ENCODE measurements at regions not wholly inside any gene's neighbourhood (a gene's known extent, or its start where the extent isn't known, plus 50 kb on each side); places are given as distances from the start of the nearest gene placed in this dataset.
A peak's percentile ranks its signal among the peaks of the same experiment; 100 is the strongest.
"Not testable (repeated sequence)": the region's sequence is repeated elsewhere in the genome, so short reads cannot be mapped to it uniquely, and the experiment has no call there.

GRCh38 chr20:12838261-12838866 is 170.4 kb upstream of the SPTLC3 start:
- DNase-seq (ENCODE audit: low read depth, low spot score) = no peak
- no peaks in the 10 kb centered on the region for H3K4me1 Mint-ChIP-seq

GRCh38 chr20:12847872-12848271 is 160.9 kb upstream of the SPTLC3 start:
- Mint-ChIP-seq H3K27ac (ENCODE audit: unreplicated experiment) (no peak overlapping the region), H3K27me3 (ENCODE audit: low read depth) (peaks cover 5% of the 10 kb centered on the region), H3K4me1 (no peaks in the 10 kb centered on the region), H3K4me3 (no peak overlapping the region), H3K36me3 (ENCODE audit: low read depth) (no peaks in the 10 kb centered on the region), H3K9me3 (no peaks in the 10 kb centered on the region)
- no peak for DNase-seq (ENCODE audit: low read depth, low spot score)
- no peak for TF ChIP-seq CTCF (conservative IDR thresholded peaks at IDR 0.05)

More at GRCh38 chr20:12838261-12838866, 170.4 kb upstream of the SPTLC3 start:
- no peak overlapping the region for H3K27ac Mint-ChIP-seq (ENCODE audit: unreplicated experiment)
- H3K36me3 Mint-ChIP-seq (ENCODE audit: low read depth) = no peaks in the 10 kb centered on the region
- no peak overlapping the region for H3K4me3 Mint-ChIP-seq
- peak; percentile 40 for TF ChIP-seq CTCF (conservative IDR thresholded peaks at IDR 0.05)
- H3K27me3 Mint-ChIP-seq (ENCODE audit: low read depth) = peaks cover 9% of the 10 kb centered on the region
- H3K9me3 Mint-ChIP-seq = no peaks in the 10 kb centered on the region

GRCh38 chr20:12849225-12849910 is 159.4 kb upstream of the SPTLC3 start:
- Mint-ChIP-seq H3K36me3 (ENCODE audit: low read depth) (no peaks in the 10 kb centered on the region), H3K27ac (ENCODE audit: unreplicated experiment) (no peak overlapping the region), H3K9me3 (no peaks in the 10 kb centered on the region), H3K4me1 (no peaks in the 10 kb centered on the region), H3K4me3 (no peak overlapping the region), H3K27me3 (ENCODE audit: low read depth) (peaks cover 3% of the 10 kb centered on the region)
- TF ChIP-seq CTCF (conservative IDR thresholded peaks at IDR 0.05) = no peak
- DNase-seq (ENCODE audit: low read depth, low spot score) = no peak

GRCh38 chr20:12857643-12858042 is 151.1 kb upstream of the SPTLC3 start:
- H3K36me3 Mint-ChIP-seq (ENCODE audit: low read depth); H3K27me3 Mint-ChIP-seq (ENCODE audit: low read depth); H3K4me1 Mint-ChIP-seq; H3K4me3 Mint-ChIP-seq; H3K27ac Mint-ChIP-seq (ENCODE audit: unreplicated experiment); DNase-seq (ENCODE audit: low read depth, low spot score): not testable (repeated sequence)
- peaks cover 12% of the 10 kb centered on the region for H3K9me3 Mint-ChIP-seq

GRCh38 chr20:12860619-12861247 is 148.0 kb upstream of the SPTLC3 start:
- no peak for TF ChIP-seq CTCF (conservative IDR thresholded peaks at IDR 0.05)
- Mint-ChIP-seq H3K9me3 (peaks cover 2% of the 10 kb centered on the region), H3K27ac (ENCODE audit: unreplicated experiment) (no peak overlapping the region), H3K4me3 (no peak overlapping the region), H3K27me3 (ENCODE audit: low read depth) (no peaks in the 10 kb centered on the region), H3K4me1 (no peaks in the 10 kb centered on the region), H3K36me3 (ENCODE audit: low read depth) (peaks cover 3% of the 10 kb centered on the region)
- DNase-seq (ENCODE audit: low read depth, low spot score) = no peak

- Mint-ChIP-seq H3K4me3 (no peak overlapping the region), H3K36me3 (ENCODE audit: low read depth) (no peaks in the 10 kb centered on the region), H3K27ac (ENCODE audit: unreplicated experiment) (no peak overlapping the region), H3K27me3 (ENCODE audit: low read depth) (no peaks in the 10 kb centered on the region), H3K9me3 (no peaks in the 10 kb centered on the region), H3K4me1 (no peaks in the 10 kb centered on the region)
- no peak for DNase-seq (ENCODE audit: low read depth, low spot score)
- TF ChIP-seq CTCF (conservative IDR thresholded peaks at IDR 0.05) = no peak
Observed at GRCh38 chr20:12869669-12870068, 139.1 kb upstream of the SPTLC3 start.

All from neural crest cell (in vitro differentiated cells).